DOHH2 (cell line): ENCODE measurements at regions not wholly inside any gene's neighbourhood (a gene's known extent, or its start where the extent isn't known, plus 50 kb on each side); places are given as distances from the start of the nearest gene placed in this dataset.

Experiments
- H3F3A ChIP-seq: fragments of 200-600 bp; sonication (generic), shearing (Covaris generic); 2 replicates; pipeline ENCODE4 v1.6.0; 2016; ENCODE audit warnings: antibody characterized with exemption, mild to moderate bottlenecking; ENCODE audit not compliant: control insufficient read depth, insufficient read depth
- H3K27ac ChIP-seq: fragments of 200-600 bp; sonication (generic); 2 replicates; pipeline ENCODE4 v1.5.1; 2014; ENCODE audit warnings: low read depth, mild to moderate bottlenecking, low read length, moderate library complexity
- H3K27me3 ChIP-seq: fragments of 200-600 bp; sonication (generic); 2 replicates; pipeline ENCODE4 v1.6.1; 2014; ENCODE audit warnings: mild to moderate bottlenecking, low read length, mixed read lengths; ENCODE audit not compliant: control insufficient read depth
- H3K36me3 ChIP-seq: fragments of 200-600 bp; sonication (generic); 2 replicates; pipeline ENCODE4 v1.6.1; 2014; ENCODE audit warnings: mild to moderate bottlenecking, low read length, moderate library complexity, mixed read lengths; ENCODE audit not compliant: control insufficient read depth
- H3K4me1 ChIP-seq: fragments of 200-600 bp; sonication (generic); 2 replicates; pipeline ENCODE4 v1.6.1; 2014; ENCODE audit warnings: mild to moderate bottlenecking, low read length, mixed read lengths; ENCODE audit not compliant: control insufficient read depth
- H3K4me2 ChIP-seq: fragments of 200-600 bp; sonication (generic); 2 replicates; pipeline ENCODE4 v1.6.0; 2014; ENCODE audit warnings: mild to moderate bottlenecking, low read length, moderate library complexity
- H3K4me3 ChIP-seq: fragments of 200-600 bp; sonication (generic); 2 replicates; pipeline ENCODE4 v1.5.1; 2014; ENCODE audit warnings: mild to moderate bottlenecking, low read length, mixed read lengths
- H3K79me2 ChIP-seq: fragments of 200-600 bp; sonication (generic); 2 replicates; pipeline ENCODE4 v1.6.1; 2014; ENCODE audit warnings: mild to moderate bottlenecking, low read length, mixed read lengths; ENCODE audit not compliant: control insufficient read depth
- H3K9me2 ChIP-seq: fragments of 200-600 bp; sonication (generic); replicated peaks from 2 replicates; pipeline ENCODE4 v1.6.1; 2014; ENCODE audit warnings: mild to moderate bottlenecking, low read length, mixed read lengths; ENCODE audit not compliant: control insufficient read depth
- H3K9me3 ChIP-seq: fragments of 200-600 bp; sonication (generic); 2 replicates; pipeline ENCODE4 v1.6.1; 2014; ENCODE audit warnings: antibody characterized with exemption, low read length, mixed read lengths; ENCODE audit not compliant: control insufficient read depth, insufficient read depth
- H4K20me1 ChIP-seq: fragments of 200-600 bp; sonication (generic); 2 replicates; pipeline ENCODE4 v1.6.0; 2014; ENCODE audit warnings: low read depth, mild to moderate bottlenecking, antibody characterized with exemption, low read length, moderate library complexity; ENCODE audit not compliant: control insufficient read depth, insufficient read depth
- CTCF ChIP-seq: fragments of 200-600 bp; sonication (generic); IDR thresholded peaks from one replicate; pipeline ENCODE4 v1.5.1; 2014; ENCODE audit warnings: antibody characterized with exemption, mild to moderate bottlenecking, low read depth, low read length; ENCODE audit not compliant: poor library complexity, severe bottlenecking
- EZH2phosphoT487 ChIP-seq: fragments of 200-600 bp; sonication (generic); IDR thresholded peaks from 2 replicates; pipeline ENCODE4 v1.6.1; 2017; ENCODE audit warnings: borderline replicate concordance, mild to moderate bottlenecking, antibody characterized with exemption, low read length, moderate library complexity, mixed read lengths

DNA sequence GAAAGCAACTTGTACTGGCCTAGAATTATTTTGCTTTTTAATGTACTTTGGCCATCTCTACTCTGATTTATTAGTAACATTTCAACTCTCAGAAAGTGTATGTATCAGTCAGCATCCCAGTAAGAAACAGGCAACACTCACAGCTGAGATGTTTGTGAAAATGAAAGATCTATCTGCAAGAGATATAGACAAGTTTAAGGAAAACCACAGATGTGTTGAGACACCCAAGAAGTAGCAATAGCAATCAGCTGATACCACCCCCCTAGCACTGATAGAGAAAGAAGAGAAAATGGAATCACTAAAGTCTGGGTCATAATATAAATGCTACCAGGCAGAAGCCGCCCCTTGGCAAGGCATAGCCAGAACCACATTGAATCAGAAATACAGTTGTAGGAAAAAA, 372.0 kb downstream of the ARAP2 start:
- no peak overlapping the region for H3K4me3 ChIP-seq
- no peaks in the 10 kb centered on the region for H3K79me2 ChIP-seq
- H3K9me2 ChIP-seq, result no peaks in the 10 kb centered on the region
- no peaks in the 10 kb centered on the region for H4K20me1 ChIP-seq
- no peak overlapping the region for H3K27ac ChIP-seq
- H3K4me1 ChIP-seq, result no peaks in the 10 kb centered on the region
- no peaks in the 10 kb centered on the region for H3K27me3 ChIP-seq
- H3K9me3 ChIP-seq, result no peaks in the 10 kb centered on the region
- no peaks in the 10 kb centered on the region for H3F3A ChIP-seq
- H3K36me3 ChIP-seq, result no peaks in the 10 kb centered on the region
- no peak for TF ChIP-seq EZH2phosphoT487
- TF ChIP-seq CTCF, result no peak
- H3K4me2 ChIP-seq, result no peak overlapping the region

- Histone ChIP-seq H3F3A (no peaks in the 10 kb centered on the region), H3K36me3 (no peaks in the 10 kb centered on the region), H3K4me1 (no peaks in the 10 kb centered on the region), H3K4me2 (no peak overlapping the region), H3K79me2 (no peaks in the 10 kb centered on the region), H3K27me3 (no peaks in the 10 kb centered on the region), H3K9me2 (no peaks in the 10 kb centered on the region), H3K4me3 (no peak overlapping the region), H4K20me1 (no peaks in the 10 kb centered on the region), H3K27ac (no peak overlapping the region), H3K9me3 (no peaks in the 10 kb centered on the region; the same call in 1 of the 2 replicates)
- no peak for TF ChIP-seq CTCF
- no peak for TF ChIP-seq EZH2phosphoT487
Measured at GRCh38 chr4:35879479-35879878, 364.8 kb downstream of the ARAP2 start.

DNA sequence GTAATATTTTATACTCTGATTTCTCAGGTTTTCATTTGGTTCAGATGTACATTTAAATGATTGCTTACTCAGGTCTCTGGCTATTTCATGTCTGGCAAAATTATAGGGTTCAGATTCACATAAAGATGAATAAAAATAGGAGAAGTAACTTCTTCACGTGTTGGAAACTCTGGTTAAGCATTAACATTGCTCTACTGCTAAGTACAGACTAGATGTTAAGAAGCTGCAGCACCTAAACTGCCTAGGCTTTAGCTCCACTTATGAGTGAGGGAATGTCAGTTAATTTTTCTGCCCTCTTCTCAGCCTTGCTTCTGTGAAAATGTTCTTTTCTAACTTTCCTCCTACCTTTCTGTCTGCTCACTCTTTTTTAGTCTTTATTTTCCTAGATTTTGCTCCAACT, 361.2 kb downstream of the ARAP2 start:
- H3K27ac ChIP-seq, result no peak overlapping the region
- no peaks in the 10 kb centered on the region for H3K4me1 ChIP-seq
- H4K20me1 ChIP-seq, result no peaks in the 10 kb centered on the region
- H3K9me2 ChIP-seq, result no peaks in the 10 kb centered on the region
- TF ChIP-seq EZH2phosphoT487, result no peak
- TF ChIP-seq CTCF, result no peak
- no peaks in the 10 kb centered on the region for H3F3A ChIP-seq
- H3K79me2 ChIP-seq, result no peaks in the 10 kb centered on the region
- H3K4me3 ChIP-seq, result no peak overlapping the region
- H3K9me3 ChIP-seq, result no peaks in the 10 kb centered on the region; the same call in 1 of the 2 replicates
- no peak overlapping the region for H3K4me2 ChIP-seq
- H3K27me3 ChIP-seq, result no peaks in the 10 kb centered on the region
- H3K36me3 ChIP-seq, result no peaks in the 10 kb centered on the region
